Gastroesophageal sphincter (tissue), 4 donors: ENCODE measurements at regions not wholly inside any gene's neighbourhood (a gene's known extent, or its start where the extent isn't known, plus 50 kb on each side); places are given as distances from the start of the nearest gene placed in this dataset.

Experiments used
- ATAC-seq: fragments of 150-250 bp; one replicate; pipeline ENCODE4 v1.9.1; 2016; ENCODE audit warnings: mild to moderate bottlenecking, moderate library complexity
- H3K27ac ChIP-seq, 4 donors: fragments of 200-600 bp; sonication (generic) in 3 of 4; 1 replicate in 3 of 4; 2 replicates in 1 of 4; pipeline ENCODE4 v1.5.1; 2016 to 2019
- H3K27me3 ChIP-seq: fragments of 200-600 bp; sonication (generic); one replicate; pipeline ENCODE4 v1.5.1; 2019
- H3K36me3 ChIP-seq, 2 donors: fragments of 200-600 bp; sonication (generic); one replicate each; pipeline ENCODE4 v1.5.1; 2019; ENCODE audit warnings: control low read depth in 1 of 2
- H3K4me1 ChIP-seq, 3 donors: fragments of 200-600 bp; sonication (generic); 1 replicate in 2 of 3; 2 replicates in 1 of 3; pipeline ENCODE4 v1.5.1; 2016 to 2019; ENCODE audit warnings: control low read depth in 2 of 3
- H3K4me3 ChIP-seq, 2 donors: fragments of 200-600 bp; sonication (generic); one replicate each; pipeline ENCODE4 v1.5.1; 2019; ENCODE audit warnings: mild to moderate bottlenecking in 1 of 2, moderate library complexity in 1 of 2
- H3K9me3 ChIP-seq, 3 donors: fragments of 200-600 bp; sonication (generic); one replicate each; pipeline ENCODE4 v1.5.1; 2017 to 2019; ENCODE audit warnings: control low read depth in 2 of 3
- CTCF ChIP-seq, 4 experiments: fragments of 200-600 bp in 2 of 4; fragments of 450-650 bp in 2 of 4; sonication (generic) in 1 of 4; IDR thresholded peaks; one replicate each; pipeline ENCODE4 v1.5.1; 2017 to 2019; ENCODE audit warnings: antibody characterized with exemption in 4 of 4, mild to moderate bottlenecking in 2 of 4, moderate library complexity in 2 of 4
- EP300 ChIP-seq: sonication (generic); formaldehyde crosslinking; IDR thresholded peaks from one replicate; pipeline ENCODE4 v1.6.1; 2017; ENCODE audit warnings: antibody characterized with exemption, mild to moderate bottlenecking
- POLR2A ChIP-seq, 2 donors: fragments of 450-650 bp; IDR thresholded peaks; one replicate each; pipeline ENCODE4 v1.6.1; 2017; ENCODE audit warnings: antibody characterized with exemption in 2 of 2, mild to moderate bottlenecking in 2 of 2, moderate library complexity in 1 of 2
- POLR2AphosphoS5 ChIP-seq: sonication (generic); formaldehyde crosslinking; IDR thresholded peaks from one replicate; pipeline ENCODE4 v1.6.1; 2017; ENCODE audit warnings: antibody characterized with exemption
- WGBS, 2 donors: methylation state at CpG; one replicate each; pipeline ENCODE4 v1.1.5; 2018; ENCODE audit warnings: low coverage in 1 of 2; 5-methylcytosine and 5-hydroxymethylcytosine counted together

GRCh38 chr7:31442626-31443025, 71.3 kb upstream of the ITPRID1 start:
- WGBS, 2 donors, result 35 to 49% methylated on average over 4 of the region's 4 CpGs

GRCh38 chr7:31443457-31443856, 70.4 kb upstream of the ITPRID1 start:
- Histone ChIP-seq H3K4me3 (no peak overlapping the region), H3K27ac (no peak overlapping the region), H3K36me3 (no peaks in the 10 kb centered on the region), H3K27me3 (peaks cover 5% of the 10 kb centered on the region), H3K4me1 (no peaks in the 10 kb centered on the region), H3K9me3 (no peaks in the 10 kb centered on the region)
- TF ChIP-seq CTCF (IDR thresholded peaks at IDR 0.05) (peak; percentile 45 to 74 (median 57)), EP300 (no peak)
- WGBS, 2 donors, result 0% methylated on average over 1 of the region's 1 CpG; no CpG with 5 or more reads in 1 of the 2 donors
- ATAC-seq, result no peak

More at GRCh38 chr7:31442626-31443025, 71.3 kb upstream of the ITPRID1 start:
- TF ChIP-seq CTCF (IDR thresholded peaks at IDR 0.05), result no peak
- TF ChIP-seq POLR2A (IDR thresholded peaks at IDR 0.05), result no peak
- TF ChIP-seq POLR2AphosphoS5, result no peak
- TF ChIP-seq EP300, result no peak
- Histone ChIP-seq H3K27ac (no peak overlapping the region), H3K9me3 (no peaks in the 10 kb centered on the region), H3K36me3 (no peaks in the 10 kb centered on the region), H3K4me1 (no peaks in the 10 kb centered on the region), H3K27me3 (peaks cover 5% of the 10 kb centered on the region), H3K4me3 (no peak overlapping the region)
- ATAC-seq, result no peak

- Histone ChIP-seq H3K27me3 (peaks cover 5% of the 10 kb centered on the region), H3K36me3 (no peaks in the 10 kb centered on the region), H3K4me1 (no peaks in the 10 kb centered on the region), H3K4me3 (no peak overlapping the region), H3K9me3 (no peaks in the 10 kb centered on the region), H3K27ac (no peak overlapping the region)
- TF ChIP-seq POLR2A (IDR thresholded peaks at IDR 0.05), result no peak
- TF ChIP-seq CTCF (IDR thresholded peaks at IDR 0.05), result no peak
- TF ChIP-seq EP300, result no peak
- WGBS, 2 donors, result 30% methylated on average over 2 of the region's 2 CpGs; no CpG with 5 or more reads in 1 of the 2 donors
- ATAC-seq, result no peak
These were observed 69.7 kb upstream of the ITPRID1 start for GRCh38 chr7:31444196-31444595.

- ATAC-seq, result no peak
- Histone ChIP-seq H3K4me3 (no peak overlapping the region), H3K27me3 (peaks cover 5% of the 10 kb centered on the region), H3K9me3 (no peaks in the 10 kb centered on the region), H3K4me1 (no peaks in the 10 kb centered on the region), H3K36me3 (no peaks in the 10 kb centered on the region), H3K27ac (no peak overlapping the region)
- TF ChIP-seq POLR2AphosphoS5, result no peak
- TF ChIP-seq CTCF (IDR thresholded peaks at IDR 0.05), result no peak
- no peak for TF ChIP-seq EP300
- 55 to 67% methylated on average over 7 of the region's 7 CpGs for WGBS, 2 donors
These were observed 68.1 kb upstream of the ITPRID1 start for GRCh38 chr7:31445686-31446355.

- no peak for ATAC-seq
- Histone ChIP-seq H3K36me3 (no peaks in the 10 kb centered on the region), H3K27ac (no peak overlapping the region), H3K4me3 (no peak overlapping the region), H3K9me3 (no peaks in the 10 kb centered on the region), H3K4me1 (no peaks in the 10 kb centered on the region), H3K27me3 (no peaks in the 10 kb centered on the region)
- TF ChIP-seq CTCF (IDR thresholded peaks at IDR 0.05) (no peak), EP300 (no peak), POLR2A (IDR thresholded peaks at IDR 0.05) (no peak), POLR2AphosphoS5 (no peak)
- WGBS, 2 donors, result 100% methylated on average over 1 of the region's 1 CpG
These were observed 65.2 kb upstream of the ITPRID1 start for GRCh38 chr7:31448649-31449048.
